Endothelial cell of umbilical vein (primary cell): ENCODE measurements at regions not wholly inside any gene's neighbourhood (a gene's known extent, or its start where the extent isn't known, plus 50 kb on each side); places are given as distances from the start of the nearest gene placed in this dataset.

ENCODE experiments used
- CTCF ChIP-seq, 2 donors: IDR thresholded peaks; 1 replicate in 1 of 2; 2 replicates in 1 of 2; pipeline ENCODE4 v1.5.1; 2011; ENCODE audit warnings: low read length in 2 of 2, mild to moderate bottlenecking in 2 of 2, moderate library complexity in 2 of 2, control low read depth in 1 of 2, inconsistent platforms in 1 of 2, low read depth in 1 of 2; ENCODE audit not compliant: insufficient read depth in 1 of 2; ENCODE audit errors: extremely low read depth in 1 of 2
- EZH2 ChIP-seq: IDR thresholded peaks from 2 replicates; pipeline ENCODE4 v1.6.1; 2012; ENCODE audit warnings: borderline replicate concordance, low read depth, mild to moderate bottlenecking, moderate library complexity, low read length, inconsistent platforms; ENCODE audit not compliant: severe bottlenecking
- FOS ChIP-seq: IDR thresholded peaks from 2 replicates; pipeline ENCODE4 v1.6.1; 2011; ENCODE audit warnings: mild to moderate bottlenecking, low read length, moderate library complexity, borderline replicate concordance; ENCODE audit not compliant: insufficient read depth
- GATA2 ChIP-seq: IDR thresholded peaks from 2 replicates; pipeline ENCODE4 v1.7.0; 2011; ENCODE audit warnings: low read depth, mild to moderate bottlenecking, moderate library complexity, mixed read lengths, low read length; ENCODE audit not compliant: insufficient read length, insufficient read depth
- POLR2A ChIP-seq: IDR thresholded peaks from 2 replicates; pipeline ENCODE4 v1.6.1; 2012; ENCODE audit warnings: low read depth, mild to moderate bottlenecking, control low read depth, low read length
- POLR2AphosphoS5 ChIP-seq: IDR thresholded peaks from 2 replicates; pipeline ENCODE4 v1.6.1; 2012; ENCODE audit warnings: low read depth, mild to moderate bottlenecking, control low read depth, low read length, moderate library complexity; ENCODE audit not compliant: insufficient read depth
- TF ChIP-seq, protein P1 (sequence below): IDR thresholded peaks from 2 replicates; pipeline ENCODE4 v1.6.1; 2011; ENCODE audit not compliant: insufficient read depth, insufficient read length

- TF ChIP-seq CTCF (IDR thresholded peaks at IDR 0.05; ENCODE audit: extremely low read depth in 1 of 2, insufficient read depth in 1 of 2, low read depth in 1 of 2, low read length in 2 of 2) (no peak), EZH2 (no peak), POLR2AphosphoS5 (no peak), FOS (no peak), POLR2A (no peak), GATA2 (no peak)
- TF ChIP-seq, protein P1, sequence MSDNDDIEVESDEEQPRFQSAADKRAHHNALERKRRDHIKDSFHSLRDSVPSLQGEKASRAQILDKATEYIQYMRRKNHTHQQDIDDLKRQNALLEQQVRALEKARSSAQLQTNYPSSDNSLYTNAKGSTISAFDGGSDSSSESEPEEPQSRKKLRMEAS = no peak
Measured at GRCh38 chr5:158288272-158288657, 429.3 kb upstream of the CLINT1 start.
